ENCODE measurements at regions not wholly inside any gene's neighbourhood (a gene's known extent, or its start where the extent isn't known, plus 50 kb on each side); places are given as distances from the start of the nearest gene placed in this dataset.

- H3K27ac ChIP-seq (ENCODE audit: extremely low read depth, low read depth, low read length), result no peak overlapping the region
- no peak overlapping the region for H3K4me3 ChIP-seq (ENCODE audit: low read depth, low read length)
- no peaks in the 10 kb centered on the region for H3K4me1 ChIP-seq (ENCODE audit: control insufficient read depth, insufficient read depth, low read length)
- CTCF ChIA-PET, result no interaction called here
- no peaks in the 10 kb centered on the region for H3K9me3 ChIP-seq (ENCODE audit: control insufficient read depth, insufficient read depth, low read depth, low read length)
- H3K36me3 ChIP-seq (ENCODE audit: control insufficient read depth in 2 of 2, insufficient read depth in 1 of 2, low read length in 2 of 2), result no peaks in the 10 kb centered on the region
- POLR2A ChIA-PET, result no interaction called here
- TF ChIP-seq, protein P1, sequence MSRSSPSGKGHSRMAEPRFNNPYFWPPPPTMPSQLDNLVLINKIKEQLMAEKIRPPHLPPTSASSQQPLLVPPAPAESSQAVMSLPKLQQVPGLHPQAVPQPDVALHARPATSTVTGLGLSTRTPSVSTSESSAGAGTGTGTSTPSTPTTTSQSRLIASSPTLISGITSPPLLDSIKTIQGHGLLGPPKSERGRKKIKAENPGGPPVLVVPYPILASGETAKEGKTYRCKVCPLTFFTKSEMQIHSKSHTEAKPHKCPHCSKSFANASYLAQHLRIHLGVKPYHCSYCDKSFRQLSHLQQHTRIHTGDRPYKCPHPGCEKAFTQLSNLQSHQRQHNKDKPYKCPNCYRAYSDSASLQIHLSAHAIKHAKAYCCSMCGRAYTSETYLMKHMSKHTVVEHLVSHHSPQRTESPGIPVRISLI (tag by site-specific recombination; IDR thresholded peaks at IDR 0.05), result no peak
- TF ChIP-seq, protein P2, sequence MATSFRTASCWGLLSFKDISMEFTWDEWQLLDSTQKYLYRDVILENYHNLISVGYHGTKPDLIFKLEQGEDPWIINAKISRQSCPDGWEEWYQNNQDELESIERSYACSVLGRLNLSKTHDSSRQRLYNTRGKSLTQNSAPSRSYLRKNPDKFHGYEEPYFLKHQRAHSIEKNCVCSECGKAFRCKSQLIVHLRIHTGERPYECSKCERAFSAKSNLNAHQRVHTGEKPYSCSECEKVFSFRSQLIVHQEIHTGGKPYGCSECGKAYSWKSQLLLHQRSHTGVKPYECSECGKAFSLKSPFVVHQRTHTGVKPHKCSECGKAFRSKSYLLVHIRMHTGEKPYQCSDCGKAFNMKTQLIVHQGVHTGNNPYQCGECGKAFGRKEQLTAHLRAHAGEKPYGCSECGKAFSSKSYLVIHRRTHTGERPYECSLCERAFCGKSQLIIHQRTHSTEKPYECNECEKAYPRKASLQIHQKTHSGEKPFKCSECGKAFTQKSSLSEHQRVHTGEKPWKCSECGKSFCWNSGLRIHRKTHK (tag by site-specific recombination; IDR thresholded peaks at IDR 0.05), result no peak
- TF ChIP-seq ZNF280C (tag by site-specific recombination; IDR thresholded peaks at IDR 0.05) (no peak), ZNF626 (tag by site-specific recombination; IDR thresholded peaks at IDR 0.05) (no peak), ZNF621 (tag by site-specific recombination; IDR thresholded peaks at IDR 0.05) (no peak), ZNF19 (tag by site-specific recombination; IDR thresholded peaks at IDR 0.05; ENCODE audit: low read depth) (no peak)
These were observed 709.0 kb upstream of the FOXG1 start for GRCh38 chr14:28057359-28058296.

DNA sequence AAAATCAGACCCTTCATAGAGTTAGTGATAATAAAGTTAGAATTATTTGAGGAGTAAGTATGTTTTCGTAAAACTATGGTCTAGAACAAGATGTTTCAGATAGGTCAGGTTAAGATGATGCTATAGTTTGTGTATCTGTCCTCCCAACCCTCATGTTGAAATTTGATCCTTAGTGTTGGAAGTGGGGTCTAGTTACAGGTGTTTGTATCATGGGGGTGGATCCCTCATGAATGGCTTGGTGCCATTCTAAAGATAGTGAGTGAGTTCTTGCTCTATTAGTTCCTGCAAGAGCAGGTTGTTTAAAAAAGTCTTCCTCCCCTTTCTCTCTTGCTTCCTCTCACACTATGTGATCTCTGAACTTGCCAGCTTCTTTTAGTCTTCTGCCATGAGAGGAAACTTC, 707.3 kb upstream of the FOXG1 start:
- ChIA-PET CTCF (no interaction called here), POLR2A (no interaction called here)
- no peak overlapping the region for H3K4me3 ChIP-seq (ENCODE audit: low read depth, low read length)
- H3K27ac ChIP-seq (ENCODE audit: extremely low read depth, low read depth, low read length), result no peak overlapping the region
- TF ChIP-seq, protein P3, sequence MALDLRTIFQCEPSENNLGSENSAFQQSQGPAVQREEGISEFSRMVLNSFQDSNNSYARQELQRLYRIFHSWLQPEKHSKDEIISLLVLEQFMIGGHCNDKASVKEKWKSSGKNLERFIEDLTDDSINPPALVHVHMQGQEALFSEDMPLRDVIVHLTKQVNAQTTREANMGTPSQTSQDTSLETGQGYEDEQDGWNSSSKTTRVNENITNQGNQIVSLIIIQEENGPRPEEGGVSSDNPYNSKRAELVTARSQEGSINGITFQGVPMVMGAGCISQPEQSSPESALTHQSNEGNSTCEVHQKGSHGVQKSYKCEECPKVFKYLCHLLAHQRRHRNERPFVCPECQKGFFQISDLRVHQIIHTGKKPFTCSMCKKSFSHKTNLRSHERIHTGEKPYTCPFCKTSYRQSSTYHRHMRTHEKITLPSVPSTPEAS (tag by site-specific recombination; IDR thresholded peaks at IDR 0.05), result no peak
- TF ChIP-seq GLIS2 (tag by site-specific recombination; IDR thresholded peaks at IDR 0.05) (no peak), ZFP41 (tag by site-specific recombination; IDR thresholded peaks at IDR 0.05; ENCODE audit: borderline replicate concordance) (no peak), SCRT1 (tag by site-specific recombination; IDR thresholded peaks at IDR 0.05; ENCODE audit: borderline replicate concordance) (no peak), ZBTB20 (tag by site-specific recombination; IDR thresholded peaks at IDR 0.05) (no peak), SALL2 (tag by site-specific recombination; IDR thresholded peaks at IDR 0.05; ENCODE audit: borderline replicate concordance) (no peak), ZNF501 (tag by site-specific recombination; IDR thresholded peaks at IDR 0.05) (no peak)
- TF ChIP-seq, protein P4, sequence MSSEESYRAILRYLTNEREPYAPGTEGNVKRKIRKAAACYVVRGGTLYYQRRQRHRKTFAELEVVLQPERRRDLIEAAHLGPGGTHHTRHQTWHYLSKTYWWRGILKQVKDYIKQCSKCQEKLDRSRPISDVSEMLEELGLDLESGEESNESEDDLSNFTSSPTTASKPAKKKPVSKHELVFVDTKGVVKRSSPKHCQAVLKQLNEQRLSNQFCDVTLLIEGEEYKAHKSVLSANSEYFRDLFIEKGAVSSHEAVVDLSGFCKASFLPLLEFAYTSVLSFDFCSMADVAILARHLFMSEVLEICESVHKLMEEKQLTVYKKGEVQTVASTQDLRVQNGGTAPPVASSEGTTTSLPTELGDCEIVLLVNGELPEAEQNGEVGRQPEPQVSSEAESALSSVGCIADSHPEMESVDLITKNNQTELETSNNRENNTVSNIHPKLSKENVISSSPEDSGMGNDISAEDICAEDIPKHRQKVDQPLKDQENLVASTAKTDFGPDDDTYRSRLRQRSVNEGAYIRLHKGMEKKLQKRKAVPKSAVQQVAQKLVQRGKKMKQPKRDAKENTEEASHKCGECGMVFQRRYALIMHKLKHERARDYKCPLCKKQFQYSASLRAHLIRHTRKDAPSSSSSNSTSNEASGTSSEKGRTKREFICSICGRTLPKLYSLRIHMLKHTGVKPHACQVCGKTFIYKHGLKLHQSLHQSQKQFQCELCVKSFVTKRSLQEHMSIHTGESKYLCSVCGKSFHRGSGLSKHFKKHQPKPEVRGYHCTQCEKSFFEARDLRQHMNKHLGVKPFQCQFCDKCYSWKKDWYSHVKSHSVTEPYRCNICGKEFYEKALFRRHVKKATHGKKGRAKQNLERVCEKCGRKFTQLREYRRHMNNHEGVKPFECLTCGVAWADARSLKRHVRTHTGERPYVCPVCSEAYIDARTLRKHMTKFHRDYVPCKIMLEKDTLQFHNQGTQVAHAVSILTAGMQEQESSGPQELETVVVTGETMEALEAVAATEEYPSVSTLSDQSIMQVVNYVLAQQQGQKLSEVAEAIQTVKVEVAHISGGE (tag by site-specific recombination; conservative IDR thresholded peaks at IDR 0.05; ENCODE audit: low read depth), result no peak
- no peaks in the 10 kb centered on the region for H3K9me3 ChIP-seq (ENCODE audit: control insufficient read depth, insufficient read depth, low read depth, low read length)
- H3K36me3 ChIP-seq (ENCODE audit: control insufficient read depth in 2 of 2, insufficient read depth in 1 of 2, low read length in 2 of 2), result no peaks in the 10 kb centered on the region
- no peaks in the 10 kb centered on the region for H3K4me1 ChIP-seq (ENCODE audit: control insufficient read depth, insufficient read depth, low read length)

Data from HEK293 (cell line).